NCI-H345 treated with DMSO at 0.1 percent for 48 hours (cell line): ENCODE measurements at regions not wholly inside any gene's neighbourhood (a gene's known extent, or its start where the extent isn't known, plus 50 kb on each side); places are given as distances from the start of the nearest gene placed in this dataset.

ENCODE experiments used
- DNase-seq: peaks from one replicate; lab custom pipeline; 2025; ENCODE audit not compliant: unreplicated experiment; lab: John Stamatoyannopoulos, UW

DNA sequence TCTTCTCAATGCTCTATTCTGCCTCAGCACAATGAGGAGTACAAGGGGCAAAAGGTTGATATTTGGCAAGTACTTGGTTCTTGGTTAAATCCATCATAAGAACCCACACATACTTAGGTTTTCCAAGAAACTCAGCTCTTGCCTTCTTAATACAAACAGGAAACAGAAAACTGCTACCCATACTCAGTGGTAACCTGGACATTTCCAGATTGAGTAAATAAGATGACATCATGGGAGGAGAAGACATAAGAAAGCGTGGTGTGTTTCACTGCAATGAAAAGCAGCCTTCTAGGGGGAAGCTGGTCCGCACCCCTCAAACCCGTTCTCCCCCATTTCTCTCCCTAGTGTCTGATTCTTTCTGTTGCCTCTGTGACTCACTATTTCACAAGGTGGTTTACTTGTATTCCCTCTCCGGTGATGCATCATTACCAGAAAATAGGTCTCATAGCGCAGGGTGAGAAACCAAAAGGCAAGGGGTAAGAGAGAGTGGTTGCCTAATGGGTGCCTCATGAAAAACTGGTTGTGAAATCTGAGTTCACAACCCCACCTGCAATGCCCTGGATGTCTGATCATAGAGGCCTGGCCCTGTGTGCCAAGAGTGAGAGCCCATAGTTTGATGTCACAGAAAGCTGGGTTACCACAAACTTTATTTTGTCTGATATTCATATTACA, 326.5 kb upstream of the TBX3 start:
- DNase-seq: no peak

DNA sequence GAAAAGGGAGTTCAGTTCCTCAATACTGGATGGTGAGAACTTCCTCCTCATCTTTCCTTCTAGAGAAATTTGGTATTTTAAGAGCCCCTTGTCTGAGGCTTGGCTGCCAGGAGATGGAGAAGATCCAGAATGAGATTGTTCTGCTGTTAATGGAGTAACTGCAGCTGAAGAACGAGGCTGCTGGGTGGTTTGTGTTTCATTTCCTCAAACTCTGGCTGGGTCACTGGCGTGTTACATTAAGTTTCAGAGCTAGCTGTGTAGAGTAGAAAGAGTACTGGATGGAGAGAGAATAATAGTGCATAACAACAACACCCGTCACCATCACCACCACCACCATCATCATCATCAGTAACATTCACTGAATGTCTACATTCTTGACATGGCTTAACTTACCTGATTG, 325.0 kb upstream of the TBX3 start:
- DNase-seq: no peak

DNA sequence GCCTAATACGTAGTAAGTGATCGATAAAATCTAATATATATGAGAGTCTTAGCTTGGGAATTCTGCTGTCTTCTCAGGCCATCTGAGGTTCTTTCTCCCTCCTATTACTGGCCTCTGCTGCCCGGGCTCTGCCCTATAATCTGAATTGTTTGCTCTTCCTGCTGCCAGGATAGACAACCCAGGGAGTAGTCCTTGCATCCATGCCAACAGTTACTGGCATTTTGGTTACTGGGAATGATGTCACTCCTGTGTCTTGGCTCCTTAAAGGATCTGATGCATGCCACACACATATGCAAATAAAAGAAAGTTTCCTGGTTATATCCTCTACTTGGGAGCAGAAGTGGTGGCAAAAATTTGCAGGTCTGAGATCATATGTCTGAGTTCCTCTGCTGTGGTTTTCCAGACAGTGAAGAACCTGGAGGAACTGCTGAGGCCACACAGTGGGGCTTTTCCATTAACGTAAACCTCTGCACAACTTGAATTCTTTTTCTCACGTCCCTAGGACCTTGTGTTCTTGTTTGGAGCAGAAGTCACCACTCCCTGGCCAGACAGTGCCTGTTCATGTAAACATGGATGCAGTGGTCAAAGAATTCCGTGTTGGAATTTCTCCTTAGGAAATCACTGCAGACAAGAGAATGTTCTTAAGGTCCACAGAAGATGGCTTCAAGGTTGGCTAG, 320.6 kb upstream of the TBX3 start:
- DNase-seq: no peak

GRCh38 chr12:115002434-115002833, 318.5 kb upstream of the TBX3 start:
- DNase-seq: no peak

DNA sequence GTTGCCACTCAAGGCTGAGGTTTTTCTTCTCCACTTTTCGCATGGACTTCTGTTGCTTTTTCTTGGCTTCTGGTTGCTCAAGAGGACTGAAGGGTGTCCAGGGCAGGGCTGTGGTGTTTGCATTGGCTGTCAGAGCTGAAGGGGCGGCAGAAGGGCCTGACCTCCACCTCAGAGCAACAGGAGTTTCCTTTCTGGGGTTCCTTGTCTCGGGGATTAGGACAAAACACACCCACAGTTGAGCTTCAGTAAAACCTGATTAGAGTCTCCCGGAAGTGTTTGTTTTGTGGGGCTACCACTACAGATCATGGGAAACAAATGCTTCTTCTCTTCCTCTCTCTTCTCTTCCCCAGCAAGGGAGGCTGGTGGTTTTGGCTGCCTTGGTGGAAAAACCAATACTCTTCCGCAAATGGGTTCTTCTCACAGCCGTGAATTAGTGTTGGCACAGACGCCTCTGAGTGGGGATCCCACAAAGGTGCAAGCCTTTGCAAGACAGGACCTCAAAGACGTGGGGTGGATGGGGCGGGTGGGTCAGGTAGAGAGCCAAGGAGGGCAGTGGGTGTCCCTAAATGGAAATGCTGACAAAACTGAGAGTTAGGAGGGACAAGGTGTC, 317.7 kb upstream of the TBX3 start:
- no peak for DNase-seq

GRCh38 chr12:115000038-115000437, 316.1 kb upstream of the TBX3 start:
- DNase-seq: no peak

GRCh38 chr12:114998750-114999128, 314.8 kb upstream of the TBX3 start:
- DNase-seq: no peak

DNA sequence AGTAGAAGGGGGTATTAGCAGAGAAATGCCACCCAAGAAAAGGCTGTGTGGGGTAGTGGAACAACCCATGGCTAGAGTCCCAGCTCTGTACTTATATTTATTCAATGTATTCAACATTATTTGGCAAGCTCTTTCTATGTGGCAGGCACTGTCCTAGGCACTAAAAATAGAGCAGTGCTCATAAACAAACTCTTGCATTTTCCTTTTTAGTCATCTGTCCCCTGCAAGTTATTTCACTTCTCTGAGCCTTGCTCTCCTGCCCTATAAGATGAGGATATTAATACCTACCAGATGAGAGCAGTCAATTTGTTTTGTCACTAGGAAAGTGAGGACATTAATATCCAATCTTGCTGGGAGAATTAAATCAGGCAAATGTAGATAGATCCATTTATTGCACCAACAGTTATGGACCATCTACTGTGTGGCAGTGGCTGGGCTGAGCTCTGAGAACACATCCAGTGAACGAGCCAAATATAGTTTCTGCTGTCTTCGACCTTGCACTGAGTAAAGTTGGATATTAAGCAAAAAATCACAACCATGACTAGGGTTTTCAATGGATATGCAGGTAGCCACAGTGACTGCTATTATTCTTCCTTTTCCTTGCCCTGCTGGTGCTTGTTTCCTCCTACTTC, 314.3 kb upstream of the TBX3 start:
- DNase-seq: no peak

DNA sequence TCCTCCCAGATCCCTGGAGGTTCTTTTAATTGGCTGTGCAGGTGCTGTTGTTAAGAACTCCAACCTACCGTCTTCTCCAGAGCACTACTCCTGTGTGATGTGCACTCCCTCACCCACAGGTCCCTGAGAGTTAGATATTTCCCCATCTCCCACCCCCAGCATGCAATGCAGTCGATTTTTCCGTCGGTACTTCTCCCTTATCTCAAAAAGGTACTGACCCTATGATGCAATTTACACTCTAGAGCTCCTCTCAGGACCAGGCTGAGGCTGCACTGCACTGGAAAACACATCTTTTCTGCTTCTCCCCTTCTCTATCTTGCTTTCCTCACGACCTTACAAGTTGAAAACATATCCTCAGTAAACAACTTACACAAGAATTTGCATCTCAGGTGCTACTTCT, 312.4 kb upstream of the TBX3 start:
- no peak for DNase-seq

GRCh38 chr12:114995891-114996290, 311.9 kb upstream of the TBX3 start:
- DNase-seq: no peak

DNA sequence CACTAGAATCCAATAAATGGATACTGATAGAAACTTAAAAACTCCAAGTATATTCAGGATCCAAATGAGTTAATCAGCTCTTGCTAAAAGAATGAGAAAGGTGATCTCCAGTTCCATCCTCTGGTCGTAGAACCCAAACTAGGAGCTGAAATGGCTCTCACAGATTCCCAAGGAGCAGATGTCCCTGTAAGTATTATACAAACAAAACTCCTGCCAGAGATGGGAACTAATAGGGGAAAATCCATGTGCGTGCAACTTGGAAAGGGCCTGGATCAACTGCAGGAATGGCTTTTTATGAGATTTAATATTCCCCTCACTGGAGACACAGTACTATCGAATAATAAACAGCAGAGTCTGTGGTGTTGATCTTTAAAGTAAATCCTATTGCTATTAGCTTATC, 309.2 kb upstream of the TBX3 start:
- no peak for DNase-seq

- DNase-seq: no peak
Measured at GRCh38 chr12:114992443-114992842, 308.5 kb upstream of the TBX3 start.

- no peak for DNase-seq
Measured at GRCh38 chr12:114990381-114990780, 306.4 kb upstream of the TBX3 start.

- no peak for DNase-seq
Measured at GRCh38 chr12:114986849-114987248, 302.9 kb upstream of the TBX3 start.

DNA sequence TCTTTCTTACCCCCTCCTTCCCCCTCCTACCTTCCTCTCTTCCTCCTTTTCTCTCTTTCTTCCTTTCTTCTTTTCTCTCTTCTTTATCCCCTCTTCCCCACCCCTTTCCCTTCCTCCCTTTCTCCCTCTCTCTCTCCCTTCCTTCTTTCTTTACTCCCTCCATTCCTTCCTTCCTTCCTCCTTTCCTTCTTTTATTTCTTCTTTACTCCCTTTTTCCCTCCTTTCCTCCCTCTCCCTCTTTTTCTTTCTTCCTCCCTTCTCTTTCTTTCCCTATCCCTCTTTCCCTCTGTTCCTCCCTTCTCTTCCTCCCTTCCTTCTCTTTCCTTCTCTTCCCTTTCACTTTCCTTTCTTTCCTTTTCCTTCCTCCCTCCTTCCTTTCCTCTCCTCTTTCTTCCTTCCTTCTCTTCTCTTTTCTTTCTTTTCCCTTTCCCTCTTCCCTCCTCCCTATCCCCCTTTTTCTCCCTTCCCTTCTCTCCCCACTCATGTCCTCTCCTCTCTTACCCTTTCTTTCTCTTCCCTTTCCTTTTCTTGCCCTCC, 302.3 kb upstream of the TBX3 start:
- DNase-seq: no peak

DNA sequence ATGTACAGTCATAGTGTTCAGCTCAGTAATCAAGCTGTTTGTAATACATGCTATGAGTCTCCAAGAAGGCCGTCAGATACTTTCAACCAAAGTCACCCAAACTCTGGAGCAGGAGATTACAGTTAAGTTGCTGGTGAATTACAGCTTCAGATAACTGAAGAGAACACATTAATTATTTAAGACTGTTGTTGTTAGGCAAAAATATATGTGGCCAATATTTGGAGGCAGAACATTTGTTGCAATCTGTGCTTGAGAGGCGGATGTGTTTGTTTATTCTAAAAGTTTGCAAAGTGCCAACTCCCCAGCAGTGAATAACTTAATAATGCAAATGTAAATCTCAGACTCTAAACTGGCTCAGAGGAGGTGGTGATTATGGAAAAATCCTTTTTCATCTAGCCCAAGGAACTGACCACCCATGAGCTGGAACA, 300.7 kb upstream of the TBX3 start:
- no peak for DNase-seq

GRCh38 chr12:114982760-114983159, 298.8 kb upstream of the TBX3 start:
- no peak for DNase-seq

GRCh38 chr12:114981036-114981435, 297.1 kb upstream of the TBX3 start:
- no peak for DNase-seq

- no peak for DNase-seq
Measured at GRCh38 chr12:114976959-114977358, 293.0 kb upstream of the TBX3 start.

DNA sequence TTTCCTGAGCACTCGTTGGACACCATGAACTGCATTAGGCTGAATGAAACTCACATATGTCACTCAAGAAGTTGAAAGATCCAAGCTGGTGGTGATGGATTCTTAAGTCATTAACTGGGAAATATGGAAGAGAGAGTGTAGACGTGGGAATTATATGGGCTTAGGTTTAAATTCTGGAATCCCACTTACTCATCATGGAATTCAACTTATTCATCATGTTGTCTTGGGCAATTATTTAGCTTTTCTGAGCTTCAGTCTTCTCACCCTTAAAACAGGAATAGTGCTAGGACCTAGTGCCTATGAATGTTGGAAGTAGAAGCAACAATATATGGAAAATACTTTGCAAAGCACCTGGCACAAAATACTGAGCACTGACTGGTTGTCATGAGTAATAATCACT, 292.4 kb upstream of the TBX3 start:
- DNase-seq: no peak

DNA sequence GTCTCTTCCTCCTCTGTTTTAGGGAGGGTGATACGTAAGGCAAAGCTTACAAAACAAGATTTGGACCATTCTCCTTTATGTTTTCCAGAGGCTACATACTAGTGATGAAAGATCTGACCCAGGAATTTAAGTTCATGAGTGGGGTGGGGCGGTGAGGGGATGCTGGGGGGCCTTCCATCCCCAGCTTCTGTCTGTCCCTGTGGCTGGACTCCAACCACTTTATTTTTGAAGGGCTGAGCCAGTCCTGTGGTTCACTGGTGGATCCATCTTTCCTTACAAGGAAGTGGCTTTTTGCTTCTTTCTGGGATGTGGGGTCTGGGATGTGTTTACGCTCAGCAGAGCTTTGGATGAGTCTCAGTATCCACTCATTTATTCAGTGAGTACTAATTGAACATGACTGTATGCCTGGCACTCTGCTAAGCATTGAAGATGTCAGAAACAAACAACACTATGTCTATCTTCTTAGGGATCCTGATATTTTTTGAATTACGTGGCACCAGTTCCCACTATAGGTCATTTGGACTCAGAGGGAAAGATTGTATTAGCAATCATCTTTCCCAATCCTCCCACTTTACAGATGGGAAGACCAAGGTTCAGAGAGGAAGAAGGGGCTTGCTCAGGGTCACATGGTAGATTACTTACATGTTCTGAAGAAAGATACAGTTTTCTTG, 291.8 kb upstream of the TBX3 start:
- DNase-seq: no peak
